ENCODE measurements at regions not wholly inside any gene's neighbourhood (a gene's known extent, or its start where the extent isn't known, plus 50 kb on each side); places are given as distances from the start of the nearest gene placed in this dataset.
A peak's percentile ranks its signal among the peaks of the same experiment; 100 is the strongest.

GRCh38 chr14:56998728-56999127 is 188.4 kb upstream of the OTX2 start:
- no CpG with 5 or more reads among the region's 1 CpG for WGBS, 2 donors (ENCODE audit: extremely low coverage in 2 of 2, insufficient read length in 2 of 2, insufficient replicate concordance in 1 of 2)
- Histone ChIP-seq H3K4me2 (ENCODE audit: insufficient read depth, low read length, poor library complexity, severe bottlenecking) (no peak overlapping the region), H2AFZ (ENCODE audit: low read length) (no peak overlapping the region), H3K4ac (ENCODE audit: low read length) (no peak overlapping the region), H3K23ac (ENCODE audit: low read depth, low read length, poor library complexity) (no peak overlapping the region), H3K27me3 (ENCODE audit: control insufficient read depth in 3 of 3, insufficient read depth in 3 of 3, low read depth in 1 of 3, low read length in 3 of 3) (no peaks in the 10 kb centered on the region), H3K27ac (replicated peaks; ENCODE audit: low read length) (no peak overlapping the region), H3K36me3 (replicated peaks in 1 of 2; ENCODE audit: control insufficient read depth in 2 of 2, insufficient read depth in 2 of 2, low read length in 2 of 2) (no peaks in the 10 kb centered on the region), H3K4me3 (ENCODE audit: low read length in 2 of 2) (no peak overlapping the region), H3K14ac (ENCODE audit: low read length) (no peak overlapping the region), H2BK12ac (ENCODE audit: low read length) (no peak overlapping the region), H4K91ac (ENCODE audit: low read depth, low read length, poor library complexity) (no peak overlapping the region), H2BK15ac (ENCODE audit: low read length) (no peak overlapping the region), H3K9ac (ENCODE audit: low read depth, low read length, poor library complexity) (no peak overlapping the region), H4K8ac (ENCODE audit: low read depth, low read length) (no peak overlapping the region), H3K79me1 (ENCODE audit: low read depth, low read length) (no peaks in the 10 kb centered on the region), H2AK5ac (ENCODE audit: low read depth, low read length) (no peak overlapping the region), H3K18ac (ENCODE audit: low read length) (no peak overlapping the region), H3K9me3 (replicated peaks in 1 of 2; ENCODE audit: control insufficient read depth in 2 of 2, insufficient read depth in 1 of 2, low read depth in 1 of 2, low read length in 2 of 2) (no peaks in the 10 kb centered on the region), H2BK120ac (ENCODE audit: low read depth, low read length) (no peak overlapping the region), H2BK5ac (ENCODE audit: low read length) (no peak overlapping the region), H3K4me1 (ENCODE audit: control insufficient read depth in 2 of 2, insufficient read depth in 1 of 2, low read depth in 1 of 2, low read length in 2 of 2) (peaks cover 0 to 7% of the 10 kb centered on the region in 2 donors)
- DNase-seq (ENCODE audit: low spot score), result no peak

- no peaks in the 10 kb centered on the region for H3K9me3 ChIP-seq (replicated peaks in 1 of 2; ENCODE audit: control insufficient read depth in 2 of 2, insufficient read depth in 1 of 2, low read depth in 1 of 2, low read length in 2 of 2)
- H2BK5ac ChIP-seq (ENCODE audit: low read length), result no peak overlapping the region
- no peak overlapping the region for H4K8ac ChIP-seq (ENCODE audit: low read depth, low read length)
- H2AFZ ChIP-seq (ENCODE audit: low read length), result no peak overlapping the region
- no peak overlapping the region for H3K4me3 ChIP-seq (ENCODE audit: low read length in 2 of 2)
- no peaks in the 10 kb centered on the region for H3K79me1 ChIP-seq (ENCODE audit: low read depth, low read length)
- no peaks in the 10 kb centered on the region for H3K27me3 ChIP-seq (ENCODE audit: control insufficient read depth in 3 of 3, insufficient read depth in 3 of 3, low read depth in 1 of 3, low read length in 3 of 3)
- DNase-seq (ENCODE audit: low spot score), result no peak
- H3K27ac ChIP-seq (replicated peaks; ENCODE audit: low read length), result no peak overlapping the region
- no peak overlapping the region for H3K18ac ChIP-seq (ENCODE audit: low read length)
- no peak overlapping the region for H3K23ac ChIP-seq (ENCODE audit: low read depth, low read length, poor library complexity)
- no peak overlapping the region for H3K9ac ChIP-seq (ENCODE audit: low read depth, low read length, poor library complexity)
- H3K4me1 ChIP-seq (ENCODE audit: control insufficient read depth in 2 of 2, insufficient read depth in 1 of 2, low read depth in 1 of 2, low read length in 2 of 2), result peaks cover 0 to 7% of the 10 kb centered on the region in 2 donors
- no CpG with 5 or more reads among the region's 10 CpGs for WGBS, 2 donors (ENCODE audit: extremely low coverage in 2 of 2, insufficient read length in 2 of 2, insufficient replicate concordance in 1 of 2)
- no peak overlapping the region for H2AK5ac ChIP-seq (ENCODE audit: low read depth, low read length)
- no peak overlapping the region for H2BK15ac ChIP-seq (ENCODE audit: low read length)
- H4K91ac ChIP-seq (ENCODE audit: low read depth, low read length, poor library complexity), result no peak overlapping the region
- no peak overlapping the region for H3K4ac ChIP-seq (ENCODE audit: low read length)
- H3K14ac ChIP-seq (ENCODE audit: low read length), result no peak overlapping the region
- H3K36me3 ChIP-seq (replicated peaks in 1 of 2; ENCODE audit: control insufficient read depth in 2 of 2, insufficient read depth in 2 of 2, low read length in 2 of 2), result no peaks in the 10 kb centered on the region
- H2BK12ac ChIP-seq (ENCODE audit: low read length), result no peak overlapping the region
- H3K4me2 ChIP-seq (ENCODE audit: insufficient read depth, low read length, poor library complexity, severe bottlenecking), result no peak overlapping the region
- H2BK120ac ChIP-seq (ENCODE audit: low read depth, low read length), result no peak overlapping the region
Observed at GRCh38 chr14:56996721-56997399, 186.6 kb upstream of the OTX2 start.

- H2BK120ac ChIP-seq (ENCODE audit: low read depth, low read length), result no peak overlapping the region
- peaks cover 0 to 7% of the 10 kb centered on the region in 2 donors for H3K4me1 ChIP-seq (ENCODE audit: control insufficient read depth in 2 of 2, insufficient read depth in 1 of 2, low read depth in 1 of 2, low read length in 2 of 2)
- no peaks in the 10 kb centered on the region for H3K79me1 ChIP-seq (ENCODE audit: low read depth, low read length)
- no peak overlapping the region for H2AFZ ChIP-seq (ENCODE audit: low read length)
- H3K27me3 ChIP-seq (ENCODE audit: control insufficient read depth in 3 of 3, insufficient read depth in 3 of 3, low read depth in 1 of 3, low read length in 3 of 3), result no peaks in the 10 kb centered on the region
- no CpG with 5 or more reads among the region's 2 CpGs for WGBS, 2 donors (ENCODE audit: extremely low coverage in 2 of 2, insufficient read length in 2 of 2, insufficient replicate concordance in 1 of 2)
- no peak overlapping the region for H3K18ac ChIP-seq (ENCODE audit: low read length)
- H2AK5ac ChIP-seq (ENCODE audit: low read depth, low read length), result no peak overlapping the region
- H3K23ac ChIP-seq (ENCODE audit: low read depth, low read length, poor library complexity), result no peak overlapping the region
- H3K4me2 ChIP-seq (ENCODE audit: insufficient read depth, low read length, poor library complexity, severe bottlenecking), result no peak overlapping the region
- no peak for DNase-seq (ENCODE audit: low spot score)
- H3K9ac ChIP-seq (ENCODE audit: low read depth, low read length, poor library complexity), result no peak overlapping the region
- no peak overlapping the region for H3K27ac ChIP-seq (replicated peaks; ENCODE audit: low read length)
- no peak overlapping the region for H2BK5ac ChIP-seq (ENCODE audit: low read length)
- H3K4me3 ChIP-seq (ENCODE audit: low read length in 2 of 2), result no peak overlapping the region
- H3K4ac ChIP-seq (ENCODE audit: low read length), result no peak overlapping the region
- H3K9me3 ChIP-seq (replicated peaks in 1 of 2; ENCODE audit: control insufficient read depth in 2 of 2, insufficient read depth in 1 of 2, low read depth in 1 of 2, low read length in 2 of 2), result no peaks in the 10 kb centered on the region
- H4K8ac ChIP-seq (ENCODE audit: low read depth, low read length), result no peak overlapping the region
- no peak overlapping the region for H4K91ac ChIP-seq (ENCODE audit: low read depth, low read length, poor library complexity)
- H3K36me3 ChIP-seq (replicated peaks in 1 of 2; ENCODE audit: control insufficient read depth in 2 of 2, insufficient read depth in 2 of 2, low read length in 2 of 2), result no peaks in the 10 kb centered on the region
- no peak overlapping the region for H3K14ac ChIP-seq (ENCODE audit: low read length)
- H2BK15ac ChIP-seq (ENCODE audit: low read length), result no peak overlapping the region
- H2BK12ac ChIP-seq (ENCODE audit: low read length), result no peak overlapping the region
Observed at GRCh38 chr14:56995010-56995409, 184.7 kb upstream of the OTX2 start.

- no peak overlapping the region for H3K27ac ChIP-seq (replicated peaks; ENCODE audit: low read length)
- peak overlapping the region; percentile 35 for H3K18ac ChIP-seq (ENCODE audit: low read length)
- H3K79me1 ChIP-seq (ENCODE audit: low read depth, low read length), result no peaks in the 10 kb centered on the region
- no peak overlapping the region for H2AFZ ChIP-seq (ENCODE audit: low read length)
- H3K36me3 ChIP-seq (replicated peaks in 1 of 2; ENCODE audit: control insufficient read depth in 2 of 2, insufficient read depth in 2 of 2, low read length in 2 of 2), result no peaks in the 10 kb centered on the region
- H2BK15ac ChIP-seq (ENCODE audit: low read length), result no peak overlapping the region
- H2BK12ac ChIP-seq (ENCODE audit: low read length), result no peak overlapping the region
- H3K9me3 ChIP-seq (replicated peaks in 1 of 2; ENCODE audit: control insufficient read depth in 2 of 2, insufficient read depth in 1 of 2, low read depth in 1 of 2, low read length in 2 of 2), result no peaks in the 10 kb centered on the region
- H3K4me2 ChIP-seq (ENCODE audit: insufficient read depth, low read length, poor library complexity, severe bottlenecking), result no peak overlapping the region
- H3K4me3 ChIP-seq (ENCODE audit: low read length in 2 of 2), result no peak overlapping the region
- no peak overlapping the region for H4K8ac ChIP-seq (ENCODE audit: low read depth, low read length)
- no peaks in the 10 kb centered on the region for H3K27me3 ChIP-seq (ENCODE audit: control insufficient read depth in 3 of 3, insufficient read depth in 3 of 3, low read depth in 1 of 3, low read length in 3 of 3)
- no peak overlapping the region for H3K9ac ChIP-seq (ENCODE audit: low read depth, low read length, poor library complexity)
- peak overlapping the region; percentile 31 for H3K14ac ChIP-seq (ENCODE audit: low read length)
- no peak overlapping the region for H3K4ac ChIP-seq (ENCODE audit: low read length)
- no peak overlapping the region for H4K91ac ChIP-seq (ENCODE audit: low read depth, low read length, poor library complexity)
- no peak overlapping the region for H2BK120ac ChIP-seq (ENCODE audit: low read depth, low read length)
- no peak overlapping the region for H3K23ac ChIP-seq (ENCODE audit: low read depth, low read length, poor library complexity)
- WGBS, 2 donors (ENCODE audit: extremely low coverage in 2 of 2, insufficient read length in 2 of 2, insufficient replicate concordance in 1 of 2), result no CpG with 5 or more reads among the region's 19 CpGs
- H3K4me1 ChIP-seq (ENCODE audit: control insufficient read depth in 2 of 2, insufficient read depth in 1 of 2, low read depth in 1 of 2, low read length in 2 of 2), result peaks cover 0 to 4% of the 10 kb centered on the region in 2 donors
- no peak overlapping the region for H2AK5ac ChIP-seq (ENCODE audit: low read depth, low read length)
- H2BK5ac ChIP-seq (ENCODE audit: low read length), result no peak overlapping the region
- no peak for DNase-seq (ENCODE audit: low spot score)
Observed at GRCh38 chr14:56992332-56992820, 182.1 kb upstream of the OTX2 start.
